H1 (cell line): ENCODE measurements at regions not wholly inside any gene's neighbourhood (a gene's known extent, or its start where the extent isn't known, plus 50 kb on each side); places are given as distances from the start of the nearest gene placed in this dataset.
A peak's percentile ranks its signal among the peaks of the same experiment; 100 is the strongest.

Source experiments
- CTCF ChIA-PET: fragments of 300-600 bp; sonication (Branson Sonifier 250); formaldehyde crosslinking; loops from one replicate; lab custom pipeline; 2021; ENCODE audit not compliant: partially characterized antibody; lab: Charles Lee
- POLR2A ChIA-PET: fragments of 300-600 bp; sonication (Branson Sonifier 250); formaldehyde crosslinking; loops from one replicate; lab custom pipeline; 2021; ENCODE audit warnings: inconsistent platforms; ENCODE audit not compliant: partially characterized antibody; lab: Charles Lee
- DNase-seq, 2 experiments: peaks; one replicate each; pipeline versions ENCODE4 v3.0.0 to v3.0.0-alpha.2; 2010 to 2022; ENCODE audit warnings: low spot score in 2 of 2, low read depth in 1 of 2, mixed read lengths in 1 of 2
- FAIRE-seq: peaks from 2 replicates; lab custom pipeline; 2011; peaks lifted over from hg19 to GRCh38; lab: Jason Lieb, UNC
- H2AFZ ChIP-seq: 2 replicates; pipeline ENCODE4 v1.8.1; 2012; ENCODE audit warnings: low read length, inconsistent platforms
- H2AK5ac ChIP-seq: 2 replicates; pipeline ENCODE4 v1.6.1; 2013; ENCODE audit warnings: low read depth, low read length
- H2BK120ac ChIP-seq: replicated peaks from 2 replicates; pipeline ENCODE3; 2013; ENCODE audit warnings: low read depth, low read length, inconsistent platforms
- H2BK12ac ChIP-seq: 2 replicates; pipeline ENCODE4 v1.6.1; 2013; ENCODE audit warnings: low read depth, low read length
- H2BK15ac ChIP-seq: 2 replicates; pipeline ENCODE4 v1.6.1; 2013; ENCODE audit warnings: low read length
- H2BK20ac ChIP-seq: 2 replicates; pipeline ENCODE4 v1.6.1; 2013; ENCODE audit warnings: low read length
- H2BK5ac ChIP-seq: 2 replicates; pipeline ENCODE4 v1.6.1; 2013; ENCODE audit warnings: low read depth, low read length
- H3K14ac ChIP-seq: 2 replicates; pipeline ENCODE4 v1.6.1; 2013; ENCODE audit warnings: inconsistent platforms; ENCODE audit not compliant: insufficient read length
- H3K18ac ChIP-seq: 2 replicates; pipeline ENCODE4 v1.6.1; 2013; ENCODE audit warnings: low read length; ENCODE audit errors: extremely low read depth
- H3K23ac ChIP-seq: 2 replicates; pipeline ENCODE4 v1.6.1; 2013; ENCODE audit warnings: inconsistent platforms; ENCODE audit not compliant: insufficient read length
- H3K23me2 ChIP-seq: 2 replicates; pipeline ENCODE4 v1.6.1; 2013; ENCODE audit warnings: low read depth, low read length
- H3K27ac ChIP-seq: 2 replicates; pipeline ENCODE4 v1.6.1; 2011; ENCODE audit warnings: low read depth, low read length, inconsistent platforms
- H3K27me3 ChIP-seq, 4 experiments: replicated peaks in 1 of 4; 1 replicate in 1 of 4; 2 replicates in 3 of 4; pipeline versions ENCODE4 v1.6.1 to v1.8.1; 2011 to 2013; ENCODE audit warnings: low read length in 3 of 4, mild to moderate bottlenecking in 3 of 4, inconsistent platforms in 2 of 4, mixed read lengths in 2 of 4, moderate library complexity in 1 of 4; ENCODE audit not compliant: control insufficient read depth in 3 of 4, insufficient read depth in 3 of 4; ENCODE audit errors: extremely low read depth in 1 of 4
- H3K36me3 ChIP-seq, 4 experiments: 2 replicates each; pipeline versions ENCODE4 v1.6.1 to v1.8.1; 2011 to 2013; ENCODE audit warnings: mild to moderate bottlenecking in 4 of 4, low read length in 3 of 4, moderate library complexity in 2 of 4, control low read depth in 1 of 4, inconsistent platforms in 1 of 4; ENCODE audit not compliant: insufficient read depth in 4 of 4, control insufficient read depth in 2 of 4
- H3K4ac ChIP-seq: replicated peaks from 2 replicates; pipeline ENCODE3; 2013; ENCODE audit warnings: low read length, low read depth, mixed read lengths, inconsistent platforms; ENCODE audit not compliant: insufficient read length
- H3K4me1 ChIP-seq, 4 experiments: replicated peaks in 1 of 4; 1 replicate in 1 of 4; 2 replicates in 3 of 4; pipeline versions ENCODE4 v1.6.1 to v1.8.1; 2011 to 2013; ENCODE audit warnings: low read length in 3 of 4, inconsistent platforms in 2 of 4, mixed read lengths in 1 of 4; ENCODE audit not compliant: insufficient read depth in 4 of 4, control insufficient read depth in 3 of 4
- H3K4me2 ChIP-seq, 2 experiments: 2 replicates each; pipeline versions ENCODE4 v1.6.1 to v1.8.1; 2011 to 2013; ENCODE audit warnings: low read depth in 2 of 2, low read length in 2 of 2, control low read depth in 1 of 2, inconsistent platforms in 1 of 2, mild to moderate bottlenecking in 1 of 2; ENCODE audit not compliant: insufficient read depth in 1 of 2
- H3K4me3 ChIP-seq, 4 experiments: fragments of 200-600, 300-600 bp in 1 of 4; sonication (generic), shearing (Covaris generic), sonication (Bioruptor Twin) in 1 of 4; 2 replicates each; pipeline versions ENCODE4 v1.5.1 to v1.8.1; 2011 to 2016; ENCODE audit warnings: low read length in 4 of 4, low read depth in 3 of 4, control low read depth in 2 of 4, inconsistent platforms in 2 of 4, mild to moderate bottlenecking in 2 of 4, mixed read lengths in 1 of 4, moderate library complexity in 1 of 4; ENCODE audit not compliant: insufficient read depth in 2 of 4; ENCODE audit errors: extremely low read depth in 1 of 4
- H3K56ac ChIP-seq: replicated peaks from 2 replicates; pipeline ENCODE3; 2013; ENCODE audit warnings: low read depth, mild to moderate bottlenecking, mixed read lengths, low read length, inconsistent platforms; ENCODE audit not compliant: insufficient read length
- H3K79me1 ChIP-seq: 2 replicates; pipeline ENCODE4 v1.6.1; 2013; ENCODE audit warnings: low read depth, low read length, control low read depth
- H3K79me2 ChIP-seq, 2 experiments: 2 replicates each; pipeline versions ENCODE4 v1.6.1 to v1.8.1; 2012 to 2013; ENCODE audit warnings: low read length in 2 of 2, mild to moderate bottlenecking in 2 of 2, inconsistent platforms in 1 of 2; ENCODE audit not compliant: insufficient read depth in 2 of 2, control insufficient read depth in 1 of 2
- H3K9ac ChIP-seq, 4 experiments: replicated peaks in 1 of 4; 1 replicate in 1 of 4; 2 replicates in 3 of 4; pipeline versions ENCODE4 v1.6.1 to v1.8.1; 2011 to 2013; ENCODE audit warnings: low read depth in 3 of 4, low read length in 3 of 4, control low read depth in 2 of 4, mild to moderate bottlenecking in 2 of 4, moderate library complexity in 2 of 4, inconsistent platforms in 1 of 4; ENCODE audit errors: extremely low read depth in 1 of 4
- H3K9me3 ChIP-seq, 2 experiments: 2 replicates each; pipeline versions ENCODE4 v1.6.1 to v1.8.1; 2012 to 2013; ENCODE audit warnings: mild to moderate bottlenecking in 2 of 2, moderate library complexity in 2 of 2, control low read depth in 1 of 2, inconsistent platforms in 1 of 2, low read depth in 1 of 2, low read length in 1 of 2, mixed read lengths in 1 of 2; ENCODE audit not compliant: insufficient read depth in 2 of 2
- H4K20me1 ChIP-seq, 2 experiments: replicated peaks in 1 of 2; 2 replicates each; pipeline versions ENCODE3 to v1.8.1; 2011 to 2013; ENCODE audit warnings: inconsistent platforms in 2 of 2, low read length in 2 of 2, mild to moderate bottlenecking in 1 of 2; ENCODE audit not compliant: insufficient read depth in 2 of 2, control insufficient read depth in 1 of 2
- H4K5ac ChIP-seq: 2 replicates; pipeline ENCODE4 v1.6.1; 2013; ENCODE audit warnings: low read length, low read depth, mixed read lengths, inconsistent platforms; ENCODE audit not compliant: insufficient read length
- H4K8ac ChIP-seq: 2 replicates; pipeline ENCODE4 v1.8.0; 2013; ENCODE audit warnings: mild to moderate bottlenecking, moderate library complexity, low read length, inconsistent platforms; ENCODE audit not compliant: insufficient read depth; ENCODE audit errors: extremely low read depth
- H4K91ac ChIP-seq: replicated peaks from 2 replicates; pipeline ENCODE3; 2013; ENCODE audit warnings: low read length, mixed read lengths, inconsistent platforms; ENCODE audit not compliant: insufficient read length
- ASH2L ChIP-seq: fragments of 200-600, 300-600 bp; sonication (generic); IDR thresholded peaks from one replicate; pipeline ENCODE4 v1.7.1; 2017; ENCODE audit warnings: low read length
- BCL11A ChIP-seq, 2 experiments: IDR thresholded peaks; one replicate each; pipeline ENCODE4 v1.6.1; 2011; ENCODE audit warnings: low read depth in 2 of 2, low read length in 2 of 2, mild to moderate bottlenecking in 2 of 2
- CTCF ChIP-seq, 3 experiments: IDR thresholded peaks; 1 replicate in 2 of 3; 2 replicates in 1 of 3; pipeline versions ENCODE4 v1.5.1 to v1.6.1; 2011; ENCODE audit warnings: low read length in 3 of 3, mild to moderate bottlenecking in 3 of 3, inconsistent platforms in 2 of 3, low read depth in 1 of 3, moderate library complexity in 1 of 3; ENCODE audit not compliant: insufficient read depth in 1 of 3; ENCODE audit errors: control extremely low read depth in 1 of 3
- HDAC6 ChIP-seq: IDR thresholded peaks from one replicate; pipeline ENCODE4 v1.7.1; 2012; ENCODE audit warnings: low read depth, mild to moderate bottlenecking, inconsistent platforms, low read length, moderate library complexity
- KDM4A ChIP-seq: IDR thresholded peaks from one replicate; pipeline ENCODE4 v1.7.1; 2012; ENCODE audit warnings: low read depth, mild to moderate bottlenecking, moderate library complexity, low read length, inconsistent platforms; ENCODE audit not compliant: severe bottlenecking
- NRF1 ChIP-seq: IDR thresholded peaks from 2 replicates; pipeline ENCODE4 v1.6.1; 2011; ENCODE audit warnings: mild to moderate bottlenecking, low read depth, low read length, improper control_type of control experiment
- RNF2 ChIP-seq: fragments of 200-900, 300-1000 bp; sonication (generic); IDR thresholded peaks from 2 replicates; pipeline ENCODE4 v1.7.1; 2016; ENCODE audit warnings: borderline replicate concordance, low read depth, mild to moderate bottlenecking, antibody characterized with exemption, low read length; ENCODE audit not compliant: poor library complexity, severe bottlenecking; ENCODE audit errors: missing control alignments
- SIX5 ChIP-seq: IDR thresholded peaks from 2 replicates; pipeline ENCODE4 v1.6.1; 2011; ENCODE audit warnings: mild to moderate bottlenecking, low read depth, low read length
- ZNF274 ChIP-seq: IDR thresholded peaks from 2 replicates; pipeline ENCODE4 v1.7.0; 2012; ENCODE audit warnings: low read length, borderline replicate concordance; ENCODE audit errors: extremely low read depth
- WGBS, 2 experiments: shearing (Covaris generic) in 1 of 2; methylation state at CpG; one replicate each; pipeline versions ENCODE4 v1.1.6 to v1.1.7; 2013 to 2015; ENCODE audit warnings: low lambda C conversion rate in 2 of 2, mixed read lengths in 2 of 2, inconsistent platforms in 1 of 2, low coverage in 1 of 2, missing lambda C conversion rate in 1 of 2; ENCODE audit not compliant: insufficient replicate concordance in 2 of 2, insufficient coverage in 1 of 2, insufficient read length in 1 of 2; ENCODE audit errors: extremely low coverage in 1 of 2, missing lambda C conversion rate in 1 of 2; 5-methylcytosine and 5-hydroxymethylcytosine counted together

GRCh38 chr2:45264227-45265225 is 255.3 kb upstream of the SIX2 start:
- POLR2A ChIA-PET = no interaction called here
- H2BK20ac ChIP-seq = no peak overlapping the region
- WGBS, 2 experiments = 85% methylated on average over 11 of the region's 11 CpGs; no CpG with 5 or more reads in 1 of the 2 experiments
- H3K79me1 ChIP-seq = no peaks in the 10 kb centered on the region
- FAIRE-seq (no peak), DNase-seq (peak in 1 of 2 experiments; percentile 27)
- no peak overlapping the region for H2AFZ ChIP-seq
- H3K36me3 ChIP-seq = no peaks in the 10 kb centered on the region
- H2AK5ac ChIP-seq = no peak overlapping the region
- H3K56ac ChIP-seq = no peak overlapping the region
- H3K4ac ChIP-seq = no peak overlapping the region
- CTCF ChIA-PET = no interaction called here
- no peak overlapping the region for H4K5ac ChIP-seq
- no peaks in the 10 kb centered on the region for H3K79me2 ChIP-seq
- no peak overlapping the region for H3K27ac ChIP-seq
- no peak overlapping the region for H4K8ac ChIP-seq
- no peaks in the 10 kb centered on the region for H4K20me1 ChIP-seq
- H4K91ac ChIP-seq = no peak overlapping the region
- no peak overlapping the region for H2BK120ac ChIP-seq
- H3K4me2 ChIP-seq = no peak overlapping the region
- H3K4me1 ChIP-seq = peaks cover 0 to 3% (median under 1%) of the 10 kb centered on the region in 4 experiments; a peak in 2 of 7 replicates
- H3K23me2 ChIP-seq = no peaks in the 10 kb centered on the region; the same call in 1 of the 2 replicates
- no peak overlapping the region for H3K9ac ChIP-seq
- no peaks in the 10 kb centered on the region for H3K27me3 ChIP-seq
- no peak overlapping the region for H3K23ac ChIP-seq
- H3K4me3 ChIP-seq = no peak overlapping the region
- no peak overlapping the region for H3K14ac ChIP-seq
- no peak overlapping the region for H2BK5ac ChIP-seq
- 0 out of 2 replicates have a peak overlapping the region, but pooled peaks have one; percentile 13 for H3K18ac ChIP-seq
- no peak overlapping the region for H2BK12ac ChIP-seq
- peaks cover 8 to 9% of the 10 kb centered on the region in 2 experiments; a peak in 3 of 4 replicates for H3K9me3 ChIP-seq
- H2BK15ac ChIP-seq = 0 out of 2 replicates have a peak overlapping the region, but pooled peaks have one; percentile 53
- TF ChIP-seq ZNF274 (no peak), SIX5 (no peak), KDM4A (no peak), NRF1 (no peak), CTCF (IDR thresholded peaks at IDR 0.05; ENCODE audit: control extremely low read depth in 1 of 3, insufficient read depth in 1 of 3, low read depth in 1 of 3, low read length in 3 of 3) (no peak), BCL11A (IDR thresholded peaks at IDR 0.05; ENCODE audit: low read depth in 2 of 2, low read length in 2 of 2) (no peak), ASH2L (no peak), RNF2 (no peak), HDAC6 (no peak)
